NAMALWA (cell line): ENCODE measurements at regions not wholly inside any gene's neighbourhood (a gene's known extent, or its start where the extent isn't known, plus 50 kb on each side); places are given as distances from the start of the nearest gene placed in this dataset.

Experiments
- DNase-seq: peaks from one replicate; pipeline ENCODE4 v3.0.0-alpha.2; 2015; ENCODE audit warnings: low spot score

- DNase-seq: no peak
Measured at GRCh38 chr12:41762691-41763090, 382.0 kb downstream of the GXYLT1 start.

GRCh38 chr12:41745593-41745992, 399.1 kb downstream of the GXYLT1 start:
- DNase-seq: no peak

GRCh38 chr12:41743835-41744234, 400.8 kb downstream of the GXYLT1 start:
- DNase-seq: no peak

GRCh38 chr12:41739066-41739465, 405.6 kb downstream of the GXYLT1 start:
- no peak for DNase-seq

- no peak for DNase-seq
Measured at GRCh38 chr12:41737423-41737822, 407.3 kb downstream of the GXYLT1 start.

GRCh38 chr12:41736436-41736835, 408.2 kb downstream of the GXYLT1 start:
- DNase-seq: no peak

- DNase-seq: no peak
Measured at GRCh38 chr12:41731691-41732090, 413.0 kb downstream of the GXYLT1 start.

GRCh38 chr12:41731061-41731460, 413.6 kb downstream of the GXYLT1 start:
- DNase-seq: no peak

- no peak for DNase-seq
Measured at GRCh38 chr12:41724216-41724615, 420.5 kb downstream of the GXYLT1 start.

GRCh38 chr12:41719214-41719613, 425.5 kb downstream of the GXYLT1 start:
- DNase-seq: no peak

GRCh38 chr12:41715256-41715655, 429.4 kb downstream of the GXYLT1 start:
- no peak for DNase-seq

GRCh38 chr12:41709463-41710285, 435.0 kb downstream of the GXYLT1 start:
- DNase-seq: no peak

GRCh38 chr12:41709012-41709411, 435.7 kb downstream of the GXYLT1 start:
- DNase-seq: no peak

GRCh38 chr12:41706376-41706775, 438.3 kb downstream of the GXYLT1 start:
- no peak for DNase-seq

GRCh38 chr12:41701943-41702601, 442.6 kb downstream of the GXYLT1 start:
- no peak for DNase-seq

GRCh38 chr12:41700940-41701339, 443.7 kb downstream of the GXYLT1 start:
- DNase-seq: no peak

- no peak for DNase-seq
Measured at GRCh38 chr12:41699658-41700057, 445.0 kb downstream of the GXYLT1 start.

GRCh38 chr12:41697161-41697560, 447.5 kb downstream of the GXYLT1 start:
- no peak for DNase-seq

GRCh38 chr12:41684997-41685396, 459.7 kb downstream of the GXYLT1 start:
- DNase-seq: no peak

- no peak for DNase-seq
Measured at GRCh38 chr12:41683513-41684240, 461.0 kb downstream of the GXYLT1 start.

GRCh38 chr12:41683023-41683422, 461.7 kb downstream of the GXYLT1 start:
- peak; percentile 28 for DNase-seq

- DNase-seq: no peak
Measured at GRCh38 chr12:41681898-41682297, 462.8 kb downstream of the GXYLT1 start.

GRCh38 chr12:41680155-41680554, 464.5 kb downstream of the GXYLT1 start:
- DNase-seq: no peak
